T-helper 1 cell treated with Interleukin-12 subunit alpha and Interleukin-12 subunit beta and Interleukin-4 antibody, amounts not matched to agents 30 μg/mL and 1 μg/mL, for 36 hours (primary cell): ENCODE measurements at regions not wholly inside any gene's neighbourhood (a gene's known extent, or its start where the extent isn't known, plus 50 kb on each side); places are given as distances from the start of the nearest gene placed in this dataset.

Source experiments
- H3K27ac Mint-ChIP-seq: one replicate; pipeline ENCODE4 v1.8.0; 2021; ENCODE audit warnings: mild to moderate bottlenecking, mixed read lengths
- H3K27me3 Mint-ChIP-seq: one replicate; pipeline ENCODE4 v1.8.0; 2021; ENCODE audit warnings: low read depth, mixed read lengths
- H3K36me3 Mint-ChIP-seq: one replicate; pipeline ENCODE4 v1.8.0; 2021; ENCODE audit warnings: low read depth, mixed read lengths
- H3K4me1 Mint-ChIP-seq: one replicate; pipeline ENCODE4 v1.8.0; 2021; ENCODE audit warnings: low read depth, mixed read lengths
- H3K4me3 Mint-ChIP-seq: one replicate; pipeline ENCODE4 v1.8.0; 2021; ENCODE audit warnings: mild to moderate bottlenecking, moderate library complexity, mixed read lengths
- H3K9me3 Mint-ChIP-seq: one replicate; pipeline ENCODE4 v1.8.0; 2021; ENCODE audit warnings: mixed read lengths

DNA sequence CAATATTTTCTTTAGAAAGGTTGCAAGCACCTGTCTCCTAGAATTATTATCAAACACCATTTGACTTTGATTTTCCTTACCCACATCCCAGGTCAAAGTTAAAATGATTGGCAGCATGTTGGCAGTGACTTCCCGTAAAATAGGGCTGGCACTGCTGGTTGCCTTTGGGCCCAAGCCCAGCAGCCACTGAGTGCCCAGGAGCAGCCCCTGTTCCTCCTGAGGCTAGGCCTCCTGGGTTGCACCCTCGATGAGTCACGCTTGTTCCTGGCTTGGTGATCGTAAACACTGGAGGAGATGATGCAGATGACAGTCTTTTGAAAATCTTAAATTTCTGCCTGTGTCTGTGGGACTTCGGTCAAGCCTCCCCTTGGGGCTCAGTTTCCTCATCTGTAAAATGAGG lies 290.0 kb downstream of the TLE3 start:
- H3K27ac Mint-ChIP-seq: no peak overlapping the region
- peaks cover 20% of the 10 kb centered on the region for H3K27me3 Mint-ChIP-seq
- H3K4me3 Mint-ChIP-seq: no peak overlapping the region
- no peaks in the 10 kb centered on the region for H3K36me3 Mint-ChIP-seq
- H3K9me3 Mint-ChIP-seq: no peaks in the 10 kb centered on the region
- peaks cover 8% of the 10 kb centered on the region for H3K4me1 Mint-ChIP-seq

GRCh38 chr15:69808756-69809155 lies 289.0 kb downstream of the TLE3 start:
- H3K4me3 Mint-ChIP-seq: no peak overlapping the region
- H3K27ac Mint-ChIP-seq: no peak overlapping the region
- peaks cover 20% of the 10 kb centered on the region for H3K27me3 Mint-ChIP-seq
- H3K36me3 Mint-ChIP-seq: no peaks in the 10 kb centered on the region
- peaks cover 8% of the 10 kb centered on the region for H3K4me1 Mint-ChIP-seq
- H3K9me3 Mint-ChIP-seq: no peaks in the 10 kb centered on the region

GRCh38 chr15:69809421-69809820 lies 288.3 kb downstream of the TLE3 start:
- H3K9me3 Mint-ChIP-seq: no peaks in the 10 kb centered on the region
- H3K4me3 Mint-ChIP-seq: no peak overlapping the region
- H3K27ac Mint-ChIP-seq: no peak overlapping the region
- H3K4me1 Mint-ChIP-seq: peaks cover 8% of the 10 kb centered on the region
- H3K27me3 Mint-ChIP-seq: peaks cover 20% of the 10 kb centered on the region
- H3K36me3 Mint-ChIP-seq: no peaks in the 10 kb centered on the region

- no peaks in the 10 kb centered on the region for H3K36me3 Mint-ChIP-seq
- H3K4me1 Mint-ChIP-seq: peaks cover 8% of the 10 kb centered on the region
- no peaks in the 10 kb centered on the region for H3K9me3 Mint-ChIP-seq
- H3K27ac Mint-ChIP-seq: no peak overlapping the region
- no peak overlapping the region for H3K4me3 Mint-ChIP-seq
- peaks cover 16% of the 10 kb centered on the region for H3K27me3 Mint-ChIP-seq
These were observed 287.0 kb downstream of the TLE3 start for GRCh38 chr15:69810431-69811354.

GRCh38 chr15:69812861-69813261 lies 284.9 kb downstream of the TLE3 start:
- Mint-ChIP-seq H3K36me3 (no peaks in the 10 kb centered on the region), H3K27ac (no peak overlapping the region), H3K4me1 (peaks cover 7% of the 10 kb centered on the region), H3K27me3 (peaks cover 22% of the 10 kb centered on the region), H3K9me3 (no peaks in the 10 kb centered on the region), H3K4me3 (no peak overlapping the region)

GRCh38 chr15:69813881-69814280 lies 283.8 kb downstream of the TLE3 start:
- Mint-ChIP-seq H3K4me3 (no peak overlapping the region), H3K9me3 (no peaks in the 10 kb centered on the region), H3K27me3 (peaks cover 30% of the 10 kb centered on the region), H3K27ac (no peak overlapping the region), H3K36me3 (no peaks in the 10 kb centered on the region), H3K4me1 (peaks cover 3% of the 10 kb centered on the region)

DNA sequence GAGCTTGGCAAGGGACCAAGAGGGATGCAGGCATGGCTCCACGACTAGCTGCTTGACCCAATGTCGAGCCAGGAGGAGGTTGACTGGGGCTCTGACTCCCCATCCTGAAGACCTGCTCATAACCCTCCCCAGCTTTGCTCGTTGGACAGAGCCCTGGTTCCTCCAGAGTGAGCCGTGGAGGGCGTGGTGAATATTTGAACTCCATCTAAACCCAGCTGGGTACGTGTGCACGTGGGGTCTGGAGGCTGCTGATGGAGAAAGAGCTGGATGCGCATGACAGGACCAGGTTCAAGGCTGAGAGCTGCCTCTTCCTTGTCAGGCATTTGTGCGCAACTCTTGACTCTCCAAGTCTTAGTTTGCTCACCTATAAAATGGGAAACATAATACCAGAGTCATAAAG lies 282.8 kb downstream of the TLE3 start:
- Mint-ChIP-seq H3K4me1 (peaks cover 3% of the 10 kb centered on the region), H3K27ac (no peak overlapping the region), H3K9me3 (no peaks in the 10 kb centered on the region), H3K36me3 (no peaks in the 10 kb centered on the region), H3K27me3 (peaks cover 40% of the 10 kb centered on the region), H3K4me3 (no peak overlapping the region)

- H3K27ac Mint-ChIP-seq: no peak overlapping the region
- H3K36me3 Mint-ChIP-seq: no peaks in the 10 kb centered on the region
- H3K4me3 Mint-ChIP-seq: no peak overlapping the region
- H3K4me1 Mint-ChIP-seq: peaks cover 3% of the 10 kb centered on the region
- peaks cover 37% of the 10 kb centered on the region for H3K27me3 Mint-ChIP-seq
- no peaks in the 10 kb centered on the region for H3K9me3 Mint-ChIP-seq
These were observed 281.9 kb downstream of the TLE3 start for GRCh38 chr15:69815793-69816192.

GRCh38 chr15:69816522-69816921 lies 281.2 kb downstream of the TLE3 start:
- H3K27ac Mint-ChIP-seq: no peak overlapping the region
- H3K9me3 Mint-ChIP-seq: no peaks in the 10 kb centered on the region
- H3K4me3 Mint-ChIP-seq: no peak overlapping the region
- no peaks in the 10 kb centered on the region for H3K36me3 Mint-ChIP-seq
- peaks cover 3% of the 10 kb centered on the region for H3K4me1 Mint-ChIP-seq
- peaks cover 33% of the 10 kb centered on the region for H3K27me3 Mint-ChIP-seq

DNA sequence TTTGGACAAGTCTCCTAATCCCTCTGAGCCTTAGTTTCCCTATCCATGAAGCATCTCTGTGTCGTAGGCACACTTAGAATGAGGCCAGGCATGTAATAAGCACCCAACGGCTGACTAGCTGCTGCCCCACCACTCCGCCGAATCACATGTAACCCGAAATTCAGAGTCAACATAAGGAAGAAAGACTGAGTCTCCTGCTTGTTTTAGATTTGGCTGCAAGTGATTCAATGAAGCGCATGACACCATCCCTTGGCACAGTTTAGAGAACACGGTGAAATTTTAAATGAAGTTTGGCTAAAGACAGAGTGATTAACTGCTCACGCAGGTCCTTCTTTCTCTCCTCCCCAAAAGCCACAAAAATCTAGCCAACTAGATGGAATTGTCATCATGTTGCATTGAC lies 279.2 kb downstream of the TLE3 start:
- H3K36me3 Mint-ChIP-seq: no peaks in the 10 kb centered on the region
- no peak overlapping the region for H3K4me3 Mint-ChIP-seq
- H3K27ac Mint-ChIP-seq: no peak overlapping the region
- H3K27me3 Mint-ChIP-seq: peaks cover 33% of the 10 kb centered on the region
- no peaks in the 10 kb centered on the region for H3K9me3 Mint-ChIP-seq
- H3K4me1 Mint-ChIP-seq: peaks cover 3% of the 10 kb centered on the region

- H3K27me3 Mint-ChIP-seq: peaks cover 34% of the 10 kb centered on the region
- no peaks in the 10 kb centered on the region for H3K36me3 Mint-ChIP-seq
- H3K4me1 Mint-ChIP-seq: peaks cover 3% of the 10 kb centered on the region
- H3K27ac Mint-ChIP-seq: no peak overlapping the region
- H3K4me3 Mint-ChIP-seq: no peak overlapping the region
- H3K9me3 Mint-ChIP-seq: no peaks in the 10 kb centered on the region
These were observed 278.3 kb downstream of the TLE3 start for GRCh38 chr15:69819371-69819770.

- Mint-ChIP-seq H3K9me3 (no peaks in the 10 kb centered on the region), H3K4me3 (no peak overlapping the region), H3K27me3 (peaks cover 40% of the 10 kb centered on the region), H3K36me3 (no peaks in the 10 kb centered on the region), H3K27ac (no peak overlapping the region), H3K4me1 (peaks cover 3% of the 10 kb centered on the region)
These were observed 276.9 kb downstream of the TLE3 start for GRCh38 chr15:69820819-69821218.

GRCh38 chr15:69823223-69823907 lies 274.4 kb downstream of the TLE3 start:
- no peaks in the 10 kb centered on the region for H3K36me3 Mint-ChIP-seq
- H3K4me1 Mint-ChIP-seq: no peaks in the 10 kb centered on the region
- peaks cover 27% of the 10 kb centered on the region for H3K27me3 Mint-ChIP-seq
- no peak overlapping the region for H3K4me3 Mint-ChIP-seq
- H3K27ac Mint-ChIP-seq: no peak overlapping the region
- H3K9me3 Mint-ChIP-seq: no peaks in the 10 kb centered on the region

GRCh38 chr15:69824075-69824876 lies 273.4 kb downstream of the TLE3 start:
- Mint-ChIP-seq H3K27me3 (peaks cover 19% of the 10 kb centered on the region), H3K4me3 (no peak overlapping the region), H3K4me1 (no peaks in the 10 kb centered on the region), H3K36me3 (no peaks in the 10 kb centered on the region), H3K9me3 (no peaks in the 10 kb centered on the region), H3K27ac (no peak overlapping the region)
